ENCODE measurements at regions not wholly inside any gene's neighbourhood (a gene's known extent, or its start where the extent isn't known, plus 50 kb on each side); places are given as distances from the start of the nearest gene placed in this dataset.

GRCh38 chr4:178602833-178603232, 1160.6 kb upstream of the AGA start:
- Histone ChIP-seq H3K27ac (no peak overlapping the region), H3K36me3 (no peaks in the 10 kb centered on the region), H3K27me3 (no peaks in the 10 kb centered on the region), H3K4me1 (no peaks in the 10 kb centered on the region), H3K4me3 (no peak overlapping the region), H3K9me3 (no peaks in the 10 kb centered on the region)
- intact Hi-C loops (cut with DNase I), result no loop called here
- TF ChIP-seq CTCF (IDR thresholded peaks at IDR 0.05) (no peak), POLR2AphosphoS5 (IDR thresholded peaks at IDR 0.05; ENCODE audit: insufficient read depth in 1 of 2, low read depth in 1 of 2) (no peak), POLR2A (IDR thresholded peaks at IDR 0.05) (no peak)
- no peak for DNase-seq (ENCODE audit: extremely low spot score in 2 of 2)

- H3K9me3 ChIP-seq, result no peaks in the 10 kb centered on the region
- no peak overlapping the region for H3K4me3 ChIP-seq
- no peaks in the 10 kb centered on the region for H3K36me3 ChIP-seq
- no peaks in the 10 kb centered on the region for H3K27me3 ChIP-seq
- intact Hi-C loops (cut with DNase I), result no loop called here
- no peaks in the 10 kb centered on the region for H3K4me1 ChIP-seq
- TF ChIP-seq POLR2AphosphoS5 (IDR thresholded peaks at IDR 0.05; ENCODE audit: insufficient read depth in 1 of 2, low read depth in 1 of 2) (no peak), CTCF (IDR thresholded peaks at IDR 0.05) (no peak), POLR2A (IDR thresholded peaks at IDR 0.05) (no peak)
- no peak for DNase-seq (ENCODE audit: extremely low spot score in 2 of 2)
- H3K27ac ChIP-seq, result no peak overlapping the region
These were observed 1168.8 kb upstream of the AGA start for GRCh38 chr4:178611062-178611461.

GRCh38 chr4:178612733-178613132, 1170.5 kb upstream of the AGA start:
- H3K4me3 ChIP-seq, result no peak overlapping the region
- intact Hi-C loops (cut with DNase I), result no loop called here
- no peak for TF ChIP-seq POLR2A (IDR thresholded peaks at IDR 0.05)
- TF ChIP-seq CTCF (IDR thresholded peaks at IDR 0.05), result no peak
- TF ChIP-seq POLR2AphosphoS5 (IDR thresholded peaks at IDR 0.05; ENCODE audit: insufficient read depth in 1 of 2, low read depth in 1 of 2), result no peak
- no peaks in the 10 kb centered on the region for H3K27me3 ChIP-seq
- H3K36me3 ChIP-seq, result no peaks in the 10 kb centered on the region
- no peaks in the 10 kb centered on the region for H3K4me1 ChIP-seq
- H3K9me3 ChIP-seq, result no peaks in the 10 kb centered on the region
- DNase-seq (ENCODE audit: extremely low spot score in 2 of 2), result no peak
- H3K27ac ChIP-seq, result no peak overlapping the region

GRCh38 chr4:178632415-178632814, 1190.2 kb upstream of the AGA start:
- intact Hi-C loops (cut with DNase I), result no loop called here
- no peaks in the 10 kb centered on the region for H3K27me3 ChIP-seq
- no peaks in the 10 kb centered on the region for H3K4me1 ChIP-seq
- H3K4me3 ChIP-seq, result no peak overlapping the region
- no peak for TF ChIP-seq CTCF (IDR thresholded peaks at IDR 0.05)
- TF ChIP-seq POLR2AphosphoS5 (IDR thresholded peaks at IDR 0.05; ENCODE audit: insufficient read depth in 1 of 2, low read depth in 1 of 2), result no peak
- no peak for TF ChIP-seq POLR2A (IDR thresholded peaks at IDR 0.05)
- no peaks in the 10 kb centered on the region for H3K9me3 ChIP-seq
- DNase-seq (ENCODE audit: extremely low spot score in 2 of 2), result no peak
- H3K36me3 ChIP-seq, result no peaks in the 10 kb centered on the region
- H3K27ac ChIP-seq, result no peak overlapping the region

- TF ChIP-seq POLR2A (IDR thresholded peaks at IDR 0.05) (no peak), POLR2AphosphoS5 (IDR thresholded peaks at IDR 0.05; ENCODE audit: insufficient read depth in 1 of 2, low read depth in 1 of 2) (no peak), CTCF (IDR thresholded peaks at IDR 0.05) (no peak)
- Histone ChIP-seq H3K27ac (no peak overlapping the region), H3K27me3 (no peaks in the 10 kb centered on the region), H3K4me3 (no peak overlapping the region), H3K9me3 (no peaks in the 10 kb centered on the region), H3K36me3 (no peaks in the 10 kb centered on the region), H3K4me1 (no peaks in the 10 kb centered on the region)
- DNase-seq (ENCODE audit: extremely low spot score in 2 of 2), result no peak
- intact Hi-C loops (cut with DNase I), result no loop called here
These were observed 1191.0 kb upstream of the AGA start for GRCh38 chr4:178633263-178633662.

All from vagina (tissue), 2 donors.